DND-41 (cell line): ENCODE measurements at regions not wholly inside any gene's neighbourhood (a gene's known extent, or its start where the extent isn't known, plus 50 kb on each side); places are given as distances from the start of the nearest gene placed in this dataset.

Experiments used
- ATAC-seq: fragments of 200-7000 bp; cut with Tn5 transposase; 3 replicates; pipeline ENCODE4 v1.9.1; 2021; ENCODE audit warnings: low read depth; ENCODE audit not compliant: insufficient read depth
- DNase-seq: peaks from one replicate; pipeline ENCODE4 v3.0.0-alpha.2; 2020
- H2AFZ ChIP-seq: 2 replicates; pipeline ENCODE4 v1.6.0; 2012; ENCODE audit warnings: low read depth, low read length
- H3K27ac ChIP-seq: 2 replicates; pipeline ENCODE4 v1.5.1; 2012; ENCODE audit warnings: low read length, inconsistent platforms
- H3K27me3 ChIP-seq: fragments of 200-600 bp; sonication (generic); 2 replicates; pipeline ENCODE4 v1.6.0; 2012; ENCODE audit warnings: low read length, mild to moderate bottlenecking, inconsistent platforms; ENCODE audit not compliant: insufficient read depth, poor library complexity
- H3K36me3 ChIP-seq: 2 replicates; pipeline ENCODE4 v1.5.1; 2012; ENCODE audit warnings: low read length, inconsistent platforms; ENCODE audit not compliant: insufficient read depth
- H3K4me1 ChIP-seq: 2 replicates; pipeline ENCODE4 v1.5.1; 2012; ENCODE audit warnings: mild to moderate bottlenecking, low read length; ENCODE audit not compliant: insufficient read depth
- H3K4me2 ChIP-seq: 2 replicates; pipeline ENCODE4 v1.6.0; 2012; ENCODE audit warnings: mild to moderate bottlenecking, moderate library complexity, low read length, inconsistent platforms; ENCODE audit not compliant: insufficient read depth
- H3K4me3 ChIP-seq, 2 experiments: fragments of 200-600 bp in 1 of 2; shearing (Covaris generic) in 1 of 2; 2 replicates each; pipeline ENCODE4 v1.5.1; 2012 to 2016; ENCODE audit warnings: inconsistent platforms in 2 of 2, low read length in 2 of 2, mild to moderate bottlenecking in 2 of 2, low read depth in 1 of 2, moderate library complexity in 1 of 2
- H3K79me2 ChIP-seq: 2 replicates; pipeline ENCODE4 v1.6.0; 2012; ENCODE audit warnings: low read length, inconsistent platforms; ENCODE audit not compliant: insufficient read depth
- H3K9ac ChIP-seq: 2 replicates; pipeline ENCODE4 v1.6.0; 2012; ENCODE audit warnings: low read depth, mild to moderate bottlenecking, inconsistent platforms, low read length, moderate library complexity
- H3K9me3 ChIP-seq: 2 replicates; pipeline ENCODE4 v1.5.1; 2012; ENCODE audit warnings: low read length, moderate library complexity, mild to moderate bottlenecking, inconsistent platforms; ENCODE audit not compliant: insufficient read depth, severe bottlenecking
- H4K20me1 ChIP-seq: 2 replicates; pipeline ENCODE4 v1.6.0; 2012; ENCODE audit warnings: low read length; ENCODE audit not compliant: insufficient read depth
- EZH2 ChIP-seq: IDR thresholded peaks from 3 replicates; pipeline ENCODE4 v1.6.1; 2012; ENCODE audit warnings: borderline replicate concordance, low read depth, mild to moderate bottlenecking, moderate library complexity, low read length, inconsistent platforms; ENCODE audit not compliant: severe bottlenecking
- TF ChIP-seq, protein P1 (sequence below): IDR thresholded peaks from 2 replicates; pipeline ENCODE4 v1.5.1; 2012; ENCODE audit warnings: borderline replicate concordance, low read length, moderate library complexity, mild to moderate bottlenecking; ENCODE audit not compliant: poor library complexity, severe bottlenecking; ENCODE audit errors: extremely low read depth

DNA sequence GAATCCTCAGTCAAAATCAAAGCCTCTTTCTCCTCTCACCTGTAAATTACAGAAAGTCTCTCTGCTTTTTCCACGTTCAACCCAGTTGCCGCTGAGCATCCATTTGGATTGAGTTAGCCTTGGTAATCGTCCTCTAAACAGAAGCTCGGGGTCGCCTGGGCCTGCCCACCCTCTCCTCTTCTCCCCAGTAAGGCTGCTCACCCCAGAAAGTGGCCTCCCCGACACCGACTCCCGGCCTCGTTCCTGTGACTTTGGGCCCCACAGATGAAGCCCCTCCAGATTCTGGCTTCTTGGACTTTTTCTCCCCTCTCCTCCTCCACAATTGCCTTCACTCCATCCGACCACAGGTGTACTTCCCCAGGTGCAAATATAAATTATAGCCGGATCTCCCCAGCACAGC is 1500.0 kb downstream of the BRD1 start:
- H3K4me1 ChIP-seq = no peaks in the 10 kb centered on the region
- no peak for TF ChIP-seq EZH2
- TF ChIP-seq, protein P1, sequence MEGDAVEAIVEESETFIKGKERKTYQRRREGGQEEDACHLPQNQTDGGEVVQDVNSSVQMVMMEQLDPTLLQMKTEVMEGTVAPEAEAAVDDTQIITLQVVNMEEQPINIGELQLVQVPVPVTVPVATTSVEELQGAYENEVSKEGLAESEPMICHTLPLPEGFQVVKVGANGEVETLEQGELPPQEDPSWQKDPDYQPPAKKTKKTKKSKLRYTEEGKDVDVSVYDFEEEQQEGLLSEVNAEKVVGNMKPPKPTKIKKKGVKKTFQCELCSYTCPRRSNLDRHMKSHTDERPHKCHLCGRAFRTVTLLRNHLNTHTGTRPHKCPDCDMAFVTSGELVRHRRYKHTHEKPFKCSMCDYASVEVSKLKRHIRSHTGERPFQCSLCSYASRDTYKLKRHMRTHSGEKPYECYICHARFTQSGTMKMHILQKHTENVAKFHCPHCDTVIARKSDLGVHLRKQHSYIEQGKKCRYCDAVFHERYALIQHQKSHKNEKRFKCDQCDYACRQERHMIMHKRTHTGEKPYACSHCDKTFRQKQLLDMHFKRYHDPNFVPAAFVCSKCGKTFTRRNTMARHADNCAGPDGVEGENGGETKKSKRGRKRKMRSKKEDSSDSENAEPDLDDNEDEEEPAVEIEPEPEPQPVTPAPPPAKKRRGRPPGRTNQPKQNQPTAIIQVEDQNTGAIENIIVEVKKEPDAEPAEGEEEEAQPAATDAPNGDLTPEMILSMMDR = no peak
- H3K9me3 ChIP-seq = peaks cover 15% of the 10 kb centered on the region
- H3K4me3 ChIP-seq = no peak overlapping the region
- H2AFZ ChIP-seq = no peak overlapping the region
- H3K27ac ChIP-seq = no peak overlapping the region
- H3K4me2 ChIP-seq = no peak overlapping the region
- H3K36me3 ChIP-seq = no peaks in the 10 kb centered on the region
- H3K27me3 ChIP-seq = no peaks in the 10 kb centered on the region
- no peaks in the 10 kb centered on the region for H4K20me1 ChIP-seq
- ATAC-seq (no peak), DNase-seq (no peak)
- no peak overlapping the region for H3K9ac ChIP-seq
- no peaks in the 10 kb centered on the region for H3K79me2 ChIP-seq

DNA sequence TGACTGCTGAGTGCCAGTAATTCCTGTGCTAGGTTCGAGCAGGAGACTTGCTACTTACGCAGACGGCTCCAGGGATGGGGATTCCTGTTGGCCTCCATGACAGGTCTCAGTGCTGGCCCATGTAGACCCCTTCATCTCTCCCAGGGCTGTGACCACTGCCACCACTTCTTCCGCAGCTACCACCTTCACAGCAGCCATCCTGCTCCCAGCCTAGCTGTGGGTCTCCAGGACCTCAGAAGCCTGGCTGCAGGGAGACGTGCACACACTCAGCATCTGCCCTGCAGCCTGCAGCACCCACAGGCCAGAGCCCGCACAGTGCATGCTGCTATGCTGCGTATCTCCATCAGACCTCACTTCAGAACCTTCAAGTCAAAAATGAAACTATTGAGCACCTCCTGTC is 1503.9 kb downstream of the BRD1 start:
- no peak overlapping the region for H2AFZ ChIP-seq

DNA sequence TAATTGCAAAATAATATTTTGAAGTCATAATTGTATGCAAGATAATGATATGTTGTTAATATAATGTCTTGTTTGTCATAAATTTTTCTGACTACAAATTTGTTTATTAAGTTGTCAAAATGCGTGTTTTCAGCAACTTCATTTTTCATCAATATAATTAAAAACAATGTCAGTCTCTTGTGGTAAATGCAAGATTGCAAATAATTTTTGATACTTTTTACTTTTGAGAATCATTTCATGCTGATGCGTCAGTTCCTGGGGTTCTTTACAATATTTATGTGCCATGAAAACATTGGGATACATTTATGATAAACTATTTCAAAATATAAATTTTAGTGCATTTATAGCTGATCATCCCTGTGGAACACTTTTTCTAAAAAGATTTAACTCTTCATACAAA is 1504.8 kb downstream of the BRD1 start:
- no peaks in the 10 kb centered on the region for H3K4me1 ChIP-seq
- DNase-seq = no peak

More for the DNA sequence above, 1503.9 kb downstream of the BRD1 start:
- TF ChIP-seq, protein P1 = no peak
- no peak for TF ChIP-seq EZH2
- no peak overlapping the region for H3K4me2 ChIP-seq
- no peaks in the 10 kb centered on the region for H3K4me1 ChIP-seq
- H3K9me3 ChIP-seq = peaks cover 10% of the 10 kb centered on the region
- DNase-seq (no peak), ATAC-seq (no peak)
- no peaks in the 10 kb centered on the region for H3K36me3 ChIP-seq
- H3K4me3 ChIP-seq = no peak overlapping the region
- H3K27ac ChIP-seq = no peak overlapping the region
- H3K79me2 ChIP-seq = no peaks in the 10 kb centered on the region
- H3K27me3 ChIP-seq = no peaks in the 10 kb centered on the region
- H3K9ac ChIP-seq = no peak overlapping the region
- H4K20me1 ChIP-seq = no peaks in the 10 kb centered on the region

More for the DNA sequence above, 1504.8 kb downstream of the BRD1 start:
- Histone ChIP-seq H2AFZ (no peak overlapping the region), H3K9me3 (peaks cover 8% of the 10 kb centered on the region), H3K27ac (no peak overlapping the region), H3K4me3 (no peak overlapping the region), H3K27me3 (no peaks in the 10 kb centered on the region), H3K9ac (no peak overlapping the region), H3K36me3 (no peaks in the 10 kb centered on the region), H4K20me1 (no peaks in the 10 kb centered on the region), H3K79me2 (no peaks in the 10 kb centered on the region), H3K4me2 (no peak overlapping the region)
- TF ChIP-seq, protein P1 = no peak
- no peak for TF ChIP-seq EZH2
- no peak for ATAC-seq
